OCI-LY7 (cell line): ENCODE measurements at regions not wholly inside any gene's neighbourhood (a gene's known extent, or its start where the extent isn't known, plus 50 kb on each side); places are given as distances from the start of the nearest gene placed in this dataset.

Experiments used
- EZH2phosphoT487 ChIP-seq: fragments of 200-600 bp; sonication (generic); IDR thresholded peaks from 2 replicates; pipeline ENCODE4 v1.6.1; 2018; ENCODE audit warnings: low read depth, borderline replicate concordance, mild to moderate bottlenecking, mixed run types, antibody characterized with exemption, low read length, moderate library complexity, mixed read lengths
- TF ChIP-seq, protein P1 (sequence below): fragments of 200-600 bp; sonication (generic); conservative IDR thresholded peaks from 2 replicates; pipeline ENCODE4 v1.5.1; 2014; ENCODE audit warnings: mild to moderate bottlenecking, antibody characterized with exemption, low read length, moderate library complexity, mixed read lengths

DNA sequence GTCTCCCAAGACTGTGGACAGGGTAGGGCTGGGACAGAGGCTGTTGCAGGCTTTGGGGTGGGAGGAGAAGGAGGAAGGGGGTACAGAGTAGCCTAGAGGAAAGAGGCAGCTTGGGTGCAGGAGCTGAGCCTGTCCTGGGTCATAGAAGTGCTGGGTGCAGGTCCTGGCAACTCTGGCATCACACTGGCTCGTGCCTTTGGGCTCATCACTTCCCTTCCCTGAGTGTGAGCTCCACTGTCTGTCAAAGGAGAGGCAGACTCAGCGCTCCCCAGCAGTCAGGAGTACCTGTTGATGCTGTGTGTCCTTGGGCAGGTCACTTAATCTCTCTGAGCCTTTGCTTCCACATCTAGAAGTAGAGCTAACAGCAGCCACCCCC, 157.1 kb downstream of the PTPRU start:
- TF ChIP-seq, protein P1, sequence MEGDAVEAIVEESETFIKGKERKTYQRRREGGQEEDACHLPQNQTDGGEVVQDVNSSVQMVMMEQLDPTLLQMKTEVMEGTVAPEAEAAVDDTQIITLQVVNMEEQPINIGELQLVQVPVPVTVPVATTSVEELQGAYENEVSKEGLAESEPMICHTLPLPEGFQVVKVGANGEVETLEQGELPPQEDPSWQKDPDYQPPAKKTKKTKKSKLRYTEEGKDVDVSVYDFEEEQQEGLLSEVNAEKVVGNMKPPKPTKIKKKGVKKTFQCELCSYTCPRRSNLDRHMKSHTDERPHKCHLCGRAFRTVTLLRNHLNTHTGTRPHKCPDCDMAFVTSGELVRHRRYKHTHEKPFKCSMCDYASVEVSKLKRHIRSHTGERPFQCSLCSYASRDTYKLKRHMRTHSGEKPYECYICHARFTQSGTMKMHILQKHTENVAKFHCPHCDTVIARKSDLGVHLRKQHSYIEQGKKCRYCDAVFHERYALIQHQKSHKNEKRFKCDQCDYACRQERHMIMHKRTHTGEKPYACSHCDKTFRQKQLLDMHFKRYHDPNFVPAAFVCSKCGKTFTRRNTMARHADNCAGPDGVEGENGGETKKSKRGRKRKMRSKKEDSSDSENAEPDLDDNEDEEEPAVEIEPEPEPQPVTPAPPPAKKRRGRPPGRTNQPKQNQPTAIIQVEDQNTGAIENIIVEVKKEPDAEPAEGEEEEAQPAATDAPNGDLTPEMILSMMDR, result no peak
- no peak for TF ChIP-seq EZH2phosphoT487
